Keratinocyte (primary cell): ENCODE measurements at regions not wholly inside any gene's neighbourhood (a gene's known extent, or its start where the extent isn't known, plus 50 kb on each side); places are given as distances from the start of the nearest gene placed in this dataset.

Experiments
- EZH2 ChIP-seq: IDR thresholded peaks from one replicate; pipeline ENCODE4 v1.6.1; 2012; ENCODE audit warnings: inconsistent platforms, mild to moderate bottlenecking, low read length, moderate library complexity
- TF ChIP-seq, protein P1 (sequence below), 3 experiments: IDR thresholded peaks in 1 of 3; conservative IDR thresholded peaks in 1 of 3; optimal IDR thresholded peaks in 1 of 3; 2 replicates in 2 of 3; 3 replicates in 1 of 3; pipeline versions ENCODE3 to v1.5.1; 2011; ENCODE audit warnings: low read length in 3 of 3, mild to moderate bottlenecking in 3 of 3, moderate library complexity in 2 of 3, control low read depth in 1 of 3, inconsistent platforms in 1 of 3; ENCODE audit not compliant: insufficient read depth in 2 of 3; ENCODE audit errors: extremely low read depth in 1 of 3

DNA sequence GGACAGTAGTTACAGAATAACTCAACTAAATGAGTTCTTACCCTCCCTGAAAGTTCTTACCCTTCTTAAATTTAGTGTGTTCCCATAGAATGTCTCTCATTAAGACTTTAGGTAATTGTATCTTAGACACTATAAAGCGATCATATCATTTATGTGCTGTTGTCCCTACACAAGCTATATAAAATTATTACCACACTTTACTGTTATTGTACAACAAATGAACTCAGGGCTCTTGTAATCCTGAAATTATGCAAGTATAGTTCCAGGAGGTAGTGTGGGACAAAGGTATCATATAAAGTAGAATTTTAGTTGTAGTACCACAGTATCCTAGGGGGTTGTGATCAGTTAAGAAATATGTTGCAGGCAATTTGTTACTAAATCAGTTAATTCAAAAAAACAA, 167.4 kb upstream of the CARMIL1 start:
- TF ChIP-seq, protein P1, sequence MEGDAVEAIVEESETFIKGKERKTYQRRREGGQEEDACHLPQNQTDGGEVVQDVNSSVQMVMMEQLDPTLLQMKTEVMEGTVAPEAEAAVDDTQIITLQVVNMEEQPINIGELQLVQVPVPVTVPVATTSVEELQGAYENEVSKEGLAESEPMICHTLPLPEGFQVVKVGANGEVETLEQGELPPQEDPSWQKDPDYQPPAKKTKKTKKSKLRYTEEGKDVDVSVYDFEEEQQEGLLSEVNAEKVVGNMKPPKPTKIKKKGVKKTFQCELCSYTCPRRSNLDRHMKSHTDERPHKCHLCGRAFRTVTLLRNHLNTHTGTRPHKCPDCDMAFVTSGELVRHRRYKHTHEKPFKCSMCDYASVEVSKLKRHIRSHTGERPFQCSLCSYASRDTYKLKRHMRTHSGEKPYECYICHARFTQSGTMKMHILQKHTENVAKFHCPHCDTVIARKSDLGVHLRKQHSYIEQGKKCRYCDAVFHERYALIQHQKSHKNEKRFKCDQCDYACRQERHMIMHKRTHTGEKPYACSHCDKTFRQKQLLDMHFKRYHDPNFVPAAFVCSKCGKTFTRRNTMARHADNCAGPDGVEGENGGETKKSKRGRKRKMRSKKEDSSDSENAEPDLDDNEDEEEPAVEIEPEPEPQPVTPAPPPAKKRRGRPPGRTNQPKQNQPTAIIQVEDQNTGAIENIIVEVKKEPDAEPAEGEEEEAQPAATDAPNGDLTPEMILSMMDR (optimal IDR thresholded peaks at IDR 0.05 in 1 of 3, IDR thresholded peaks at IDR 0.05 in 1 of 3, conservative IDR thresholded peaks at IDR 0.05 in 1 of 3; ENCODE audit: extremely low read depth in 1 of 3, insufficient read depth in 2 of 3, low read length in 3 of 3) = no peak
- no peak for TF ChIP-seq EZH2
